Neuron (in vitro differentiated cells): ENCODE measurements at regions not wholly inside any gene's neighbourhood (a gene's known extent, or its start where the extent isn't known, plus 50 kb on each side); places are given as distances from the start of the nearest gene placed in this dataset.

ENCODE experiments used
- H2AFZ ChIP-seq: one replicate; pipeline ENCODE4 v1.6.1; 2013; ENCODE audit warnings: low read depth, mild to moderate bottlenecking, inconsistent platforms, low read length, moderate library complexity
- H3K27me3 ChIP-seq: one replicate; pipeline ENCODE4 v1.6.1; 2013; ENCODE audit warnings: low read length; ENCODE audit not compliant: insufficient read depth
- H3K36me3 ChIP-seq: one replicate; pipeline ENCODE4 v1.6.1; 2013; ENCODE audit warnings: low read length; ENCODE audit not compliant: insufficient read depth
- H3K4me1 ChIP-seq: one replicate; pipeline ENCODE4 v1.6.1; 2013; ENCODE audit warnings: low read length; ENCODE audit not compliant: insufficient read depth
- H3K4me3 ChIP-seq: 2 replicates; pipeline ENCODE4 v1.5.1; 2013; ENCODE audit warnings: mild to moderate bottlenecking, low read length, moderate library complexity
- H3K9me3 ChIP-seq: one replicate; pipeline ENCODE4 v1.6.1; 2013; ENCODE audit warnings: low read length

DNA sequence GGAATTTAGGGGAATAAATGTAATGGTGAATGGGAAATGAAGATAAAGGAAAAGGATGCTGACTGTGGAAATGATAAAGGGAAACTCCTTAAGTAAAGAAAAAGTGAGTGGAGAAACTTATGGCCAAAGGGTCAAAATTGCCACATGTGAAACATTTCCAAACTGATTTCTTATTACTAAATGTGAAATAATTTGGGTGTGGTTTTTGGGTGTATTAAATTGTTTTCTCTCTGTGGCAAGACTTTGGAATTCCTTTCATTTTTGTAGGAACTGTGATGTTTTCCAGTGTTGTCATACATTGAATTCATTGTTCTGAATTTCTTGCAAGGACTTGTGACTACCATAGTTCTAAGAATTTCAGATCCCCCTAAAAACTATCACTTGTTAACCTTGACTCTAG lies 1891.5 kb upstream of the SEL1L start:
- H3K4me3 ChIP-seq: no peak overlapping the region
- H2AFZ ChIP-seq: no peak overlapping the region
- H3K36me3 ChIP-seq: no peaks in the 10 kb centered on the region
- no peaks in the 10 kb centered on the region for H3K9me3 ChIP-seq
- H3K4me1 ChIP-seq: peaks cover 16% of the 10 kb centered on the region
- no peaks in the 10 kb centered on the region for H3K27me3 ChIP-seq

DNA sequence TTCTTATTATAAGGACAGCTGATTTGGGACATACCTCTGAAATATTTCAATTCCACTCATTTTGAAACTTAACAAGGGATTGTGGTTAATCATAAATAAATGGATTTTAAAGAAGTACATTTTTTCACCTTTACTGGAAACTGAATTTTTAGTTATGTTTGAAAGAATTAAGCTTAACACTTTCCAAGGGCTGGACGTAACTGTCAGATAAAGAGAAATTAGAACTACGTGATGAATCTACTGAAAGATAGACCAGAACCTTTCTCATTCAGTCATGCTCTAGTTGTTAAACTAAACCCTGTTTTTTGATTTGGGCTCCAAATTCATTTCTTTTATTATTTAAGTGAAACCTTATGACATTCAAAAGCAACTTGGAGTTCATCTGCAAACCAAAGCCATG lies 1892.1 kb upstream of the SEL1L start:
- no peaks in the 10 kb centered on the region for H3K36me3 ChIP-seq
- no peaks in the 10 kb centered on the region for H3K27me3 ChIP-seq
- H3K4me3 ChIP-seq: no peak overlapping the region
- peaks cover 16% of the 10 kb centered on the region for H3K4me1 ChIP-seq
- H2AFZ ChIP-seq: no peak overlapping the region
- H3K9me3 ChIP-seq: no peaks in the 10 kb centered on the region

DNA sequence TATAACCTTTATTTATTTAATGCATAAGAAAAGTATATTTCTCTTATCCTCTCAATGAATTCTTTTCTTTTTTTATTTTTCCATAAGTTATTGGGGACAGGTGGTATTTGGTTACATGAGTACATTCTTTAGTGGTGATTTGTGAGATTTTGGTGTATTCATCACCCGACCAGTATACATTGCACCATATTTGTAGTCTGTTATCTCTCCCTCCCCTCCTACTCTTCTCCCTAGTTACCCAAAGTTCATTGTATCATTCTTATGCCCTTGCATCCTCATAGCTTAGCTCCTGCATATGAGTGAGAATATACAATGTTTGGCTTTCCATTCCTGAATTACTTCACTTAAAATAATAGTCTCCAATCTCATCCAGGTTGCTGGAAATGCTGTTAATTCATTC lies 1900.0 kb upstream of the SEL1L start:
- Histone ChIP-seq H3K27me3 (no peaks in the 10 kb centered on the region), H3K36me3 (no peaks in the 10 kb centered on the region), H3K9me3 (no peaks in the 10 kb centered on the region), H2AFZ (no peak overlapping the region), H3K4me3 (no peak overlapping the region), H3K4me1 (no peaks in the 10 kb centered on the region)

DNA sequence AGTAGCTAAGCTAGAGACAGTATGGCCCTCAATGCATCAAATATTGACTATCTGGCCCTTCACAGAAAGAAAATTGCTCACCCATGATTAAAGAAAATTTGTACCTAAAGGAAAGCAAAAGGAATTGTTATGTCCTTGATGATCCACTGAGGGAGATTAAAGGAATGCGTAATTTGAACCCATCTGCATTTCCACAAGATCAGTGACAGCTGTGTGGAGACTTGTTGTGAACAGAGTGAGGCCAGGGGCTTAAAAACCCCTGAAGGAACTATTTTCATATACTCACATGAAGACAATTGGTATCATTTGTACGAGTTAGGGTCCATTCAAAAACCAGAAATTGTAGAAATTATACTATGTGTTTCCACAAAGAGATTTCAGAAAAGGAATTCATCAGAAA lies 1908.1 kb upstream of the SEL1L start:
- Histone ChIP-seq H3K4me1 (no peaks in the 10 kb centered on the region), H3K4me3 (no peak overlapping the region), H3K36me3 (no peaks in the 10 kb centered on the region), H3K27me3 (no peaks in the 10 kb centered on the region), H3K9me3 (no peaks in the 10 kb centered on the region), H2AFZ (no peak overlapping the region)

DNA sequence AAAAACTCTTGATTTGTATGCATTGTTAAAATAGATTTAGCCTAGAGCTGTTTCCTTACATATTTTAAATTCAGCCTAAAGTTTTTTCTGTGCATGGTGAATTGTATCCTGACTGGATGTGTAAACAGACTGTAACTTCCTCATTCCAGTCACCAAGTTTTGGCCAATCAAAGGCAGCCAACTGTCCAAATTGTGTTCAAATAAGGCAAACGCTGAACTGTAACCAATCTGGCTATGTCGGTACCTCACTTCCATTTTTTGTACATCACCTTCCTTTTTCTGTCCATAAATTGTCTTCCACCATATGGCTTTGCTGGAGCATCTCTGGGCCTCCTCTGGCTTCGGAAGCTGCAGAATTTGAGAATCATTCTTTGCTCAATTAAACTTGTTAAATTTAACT lies 1921.9 kb upstream of the SEL1L start:
- Histone ChIP-seq H3K36me3 (no peaks in the 10 kb centered on the region), H2AFZ (no peak overlapping the region), H3K4me3 (no peak overlapping the region), H3K4me1 (no peaks in the 10 kb centered on the region), H3K9me3 (peaks cover 4% of the 10 kb centered on the region), H3K27me3 (no peaks in the 10 kb centered on the region)

DNA sequence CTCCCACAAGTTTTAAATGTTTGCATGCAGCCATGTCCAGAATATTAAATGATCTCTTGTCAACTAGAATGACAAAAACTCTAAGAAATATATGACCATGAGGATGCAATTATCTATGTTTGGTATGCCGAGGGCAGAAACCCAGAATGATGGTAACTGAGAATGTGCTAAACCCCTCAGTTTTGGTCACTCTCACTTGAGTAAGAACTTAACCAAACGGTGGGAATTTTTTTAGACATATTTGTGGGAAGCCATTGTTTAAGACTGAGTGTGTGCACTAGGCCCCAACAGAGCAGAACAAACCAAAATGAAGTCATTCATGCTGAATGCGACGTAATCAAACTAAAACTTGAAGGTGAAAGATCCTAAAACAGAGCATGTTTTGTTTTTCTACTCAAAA lies 1927.9 kb upstream of the SEL1L start:
- Histone ChIP-seq H3K27me3 (no peaks in the 10 kb centered on the region), H3K4me1 (no peaks in the 10 kb centered on the region), H3K36me3 (no peaks in the 10 kb centered on the region), H2AFZ (no peak overlapping the region), H3K9me3 (peaks cover 4% of the 10 kb centered on the region), H3K4me3 (no peak overlapping the region)

DNA sequence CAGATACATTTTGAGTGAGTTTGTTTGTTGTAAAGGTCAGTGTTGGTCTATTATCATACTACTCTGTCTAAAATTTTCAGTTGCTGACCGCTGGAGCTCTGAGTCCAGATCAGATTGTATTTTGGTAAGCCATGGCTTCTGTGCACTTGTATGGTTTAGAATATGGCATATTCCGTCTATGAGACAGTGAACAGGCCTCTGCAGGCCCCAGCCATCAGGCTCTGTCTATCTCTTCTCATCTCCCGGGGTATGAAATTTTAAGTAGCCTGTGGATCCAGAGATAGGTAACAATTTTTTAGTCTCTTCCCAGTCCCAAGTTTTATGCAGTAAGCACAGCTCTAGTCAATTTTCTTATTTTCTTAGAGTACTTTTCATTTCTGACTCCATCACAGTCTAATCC lies 1929.1 kb upstream of the SEL1L start:
- Histone ChIP-seq H3K27me3 (no peaks in the 10 kb centered on the region), H3K36me3 (no peaks in the 10 kb centered on the region), H2AFZ (no peak overlapping the region), H3K4me3 (no peak overlapping the region), H3K4me1 (no peaks in the 10 kb centered on the region), H3K9me3 (peaks cover 4% of the 10 kb centered on the region)

DNA sequence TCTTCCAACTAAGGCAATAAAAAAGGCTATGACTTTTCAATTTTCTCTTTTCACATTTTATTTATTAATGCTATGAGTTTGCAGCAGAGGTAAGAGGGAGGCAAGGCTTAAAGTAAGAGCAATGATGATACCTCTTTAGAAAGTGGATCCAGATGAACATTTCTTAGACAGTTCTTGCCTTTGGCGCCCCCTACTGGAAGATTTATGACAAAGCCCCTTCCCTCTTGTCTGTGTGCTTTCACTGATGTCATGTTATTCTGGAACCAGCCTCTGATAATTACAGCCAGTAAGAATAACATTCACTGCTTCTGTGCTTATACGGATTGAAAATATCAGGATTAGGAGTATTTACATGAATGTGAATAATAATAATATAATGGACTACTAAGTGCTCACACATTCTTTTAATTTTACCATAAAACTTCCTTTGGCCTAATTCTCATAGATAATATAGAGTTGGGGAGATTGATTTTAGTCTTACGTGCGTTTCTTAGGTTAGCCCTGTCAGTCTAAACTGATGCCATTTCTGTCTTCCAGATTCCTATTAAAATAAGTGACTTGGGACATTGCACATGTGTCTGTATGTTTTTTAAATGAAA lies 1929.9 kb upstream of the SEL1L start:
- H3K9me3 ChIP-seq: peaks cover 4% of the 10 kb centered on the region
- no peaks in the 10 kb centered on the region for H3K36me3 ChIP-seq
- H3K4me3 ChIP-seq: no peak overlapping the region
- H3K4me1 ChIP-seq: no peaks in the 10 kb centered on the region
- no peak overlapping the region for H2AFZ ChIP-seq
- H3K27me3 ChIP-seq: no peaks in the 10 kb centered on the region

DNA sequence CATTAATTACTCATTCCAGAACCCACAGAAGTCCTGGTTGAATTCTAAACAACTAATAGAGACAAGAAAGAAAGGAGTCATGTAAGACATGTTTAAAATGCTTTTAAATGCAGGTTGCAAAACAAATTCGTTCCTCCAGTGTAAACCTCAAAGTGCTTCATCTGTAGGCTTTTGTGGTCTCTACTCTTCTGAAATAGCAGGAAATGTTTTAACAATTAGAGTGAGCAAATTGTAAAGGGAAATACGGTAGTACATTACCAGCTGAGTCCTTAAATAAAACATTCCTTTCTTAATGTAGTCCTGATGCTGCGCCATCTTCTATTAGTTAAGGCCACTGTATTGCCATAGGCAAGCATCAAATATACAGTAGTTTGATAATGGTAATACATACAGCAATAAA lies 1934.2 kb upstream of the SEL1L start:
- Histone ChIP-seq H3K4me1 (no peaks in the 10 kb centered on the region), H3K9me3 (no peaks in the 10 kb centered on the region), H3K27me3 (no peaks in the 10 kb centered on the region), H3K4me3 (no peak overlapping the region), H3K36me3 (no peaks in the 10 kb centered on the region), H2AFZ (no peak overlapping the region)

DNA sequence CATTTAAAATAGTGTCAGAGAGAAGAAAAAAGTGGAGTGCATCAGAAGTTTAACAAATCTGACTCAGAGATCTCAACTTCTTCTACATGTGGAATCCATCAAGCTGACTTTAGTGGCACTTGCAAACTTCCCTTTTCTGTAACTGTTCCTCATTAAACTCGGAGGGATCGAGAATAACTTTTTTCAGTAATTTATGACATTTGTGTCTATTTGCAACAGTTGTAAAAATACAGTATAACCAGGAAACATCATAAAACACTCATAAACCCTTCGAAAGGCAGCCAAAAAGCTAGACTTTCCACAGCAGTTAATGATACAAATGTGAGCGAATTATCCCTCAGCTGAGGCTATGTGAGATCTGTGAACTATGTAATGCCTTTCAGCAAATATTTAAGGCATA lies 1936.8 kb upstream of the SEL1L start:
- no peak overlapping the region for H3K4me3 ChIP-seq
- H2AFZ ChIP-seq: no peak overlapping the region
- H3K27me3 ChIP-seq: no peaks in the 10 kb centered on the region
- no peaks in the 10 kb centered on the region for H3K36me3 ChIP-seq
- no peaks in the 10 kb centered on the region for H3K4me1 ChIP-seq
- no peaks in the 10 kb centered on the region for H3K9me3 ChIP-seq

DNA sequence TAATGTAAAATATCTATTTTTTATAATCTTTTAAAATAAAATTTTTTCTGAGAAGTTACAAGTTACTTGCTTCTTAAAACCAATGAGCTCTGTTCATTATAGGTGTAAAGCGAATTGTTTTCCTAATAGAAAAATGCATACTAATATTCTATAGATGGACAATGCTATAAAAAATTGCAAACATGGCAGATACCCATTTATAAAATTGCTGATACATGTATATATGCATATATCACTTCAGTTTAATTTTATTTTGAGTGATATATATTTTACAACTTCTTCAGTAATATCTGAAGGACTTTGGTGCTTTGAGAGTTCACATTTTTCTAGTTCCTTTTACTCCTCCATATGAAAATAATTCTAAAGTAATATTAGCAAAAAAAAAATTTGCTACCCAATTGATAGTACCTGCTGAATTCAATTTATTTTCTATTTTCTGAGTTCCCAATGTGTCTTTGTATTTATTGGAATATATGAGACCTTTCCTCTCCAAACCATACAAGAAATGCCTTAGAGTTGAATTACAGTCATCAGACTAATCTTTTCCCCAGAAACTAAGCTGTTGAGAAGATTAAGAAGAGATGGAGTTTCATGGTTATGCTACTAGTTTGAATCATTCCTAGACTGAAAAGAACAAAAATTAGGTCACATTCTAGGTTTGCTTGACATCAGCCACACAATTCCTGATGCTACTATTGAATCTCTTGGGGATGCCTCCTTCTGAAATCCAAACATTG lies 1937.5 kb upstream of the SEL1L start:
- Histone ChIP-seq H3K27me3 (no peaks in the 10 kb centered on the region), H3K9me3 (no peaks in the 10 kb centered on the region), H3K4me1 (no peaks in the 10 kb centered on the region), H3K4me3 (no peak overlapping the region), H3K36me3 (no peaks in the 10 kb centered on the region), H2AFZ (no peak overlapping the region)

DNA sequence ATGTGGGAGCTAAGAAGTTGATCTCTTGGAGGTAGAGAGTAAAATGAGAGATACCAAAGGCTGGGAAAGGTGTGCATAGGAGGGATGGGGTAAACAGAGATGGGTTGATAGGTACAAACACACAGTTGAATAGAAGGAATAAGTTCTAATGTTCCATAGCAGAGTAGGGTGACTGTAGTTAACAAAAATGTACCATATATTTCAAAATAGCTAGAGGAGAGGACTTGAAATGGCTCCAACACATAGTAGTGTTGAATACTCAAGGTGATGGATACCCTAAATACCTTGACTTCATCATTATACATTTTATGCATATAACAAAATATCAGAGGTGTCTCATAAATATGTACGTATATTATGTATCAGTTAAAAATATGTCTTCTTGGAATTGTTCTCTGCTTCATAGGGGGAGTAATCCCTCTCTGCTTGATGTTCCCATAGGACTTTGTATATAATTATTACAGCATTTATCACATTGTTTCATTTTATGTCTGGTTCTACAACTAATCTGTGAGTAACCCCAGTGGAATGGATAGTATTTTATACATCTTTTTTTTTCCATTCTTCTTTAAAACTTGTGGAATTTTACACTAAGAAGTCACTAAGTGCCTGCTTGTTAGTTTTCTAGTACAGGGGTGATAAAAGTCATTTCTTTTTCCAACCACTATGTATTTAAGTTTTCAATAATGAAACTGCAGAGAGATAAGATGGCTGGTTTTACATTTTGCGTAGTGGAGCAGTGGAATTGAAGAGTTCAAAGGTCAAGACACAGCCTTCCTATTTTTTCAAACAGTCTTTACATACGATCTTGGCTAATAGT lies 1940.0 kb upstream of the SEL1L start:
- Histone ChIP-seq H2AFZ (no peak overlapping the region), H3K36me3 (no peaks in the 10 kb centered on the region), H3K4me1 (no peaks in the 10 kb centered on the region), H3K4me3 (no peak overlapping the region), H3K9me3 (no peaks in the 10 kb centered on the region), H3K27me3 (no peaks in the 10 kb centered on the region)

DNA sequence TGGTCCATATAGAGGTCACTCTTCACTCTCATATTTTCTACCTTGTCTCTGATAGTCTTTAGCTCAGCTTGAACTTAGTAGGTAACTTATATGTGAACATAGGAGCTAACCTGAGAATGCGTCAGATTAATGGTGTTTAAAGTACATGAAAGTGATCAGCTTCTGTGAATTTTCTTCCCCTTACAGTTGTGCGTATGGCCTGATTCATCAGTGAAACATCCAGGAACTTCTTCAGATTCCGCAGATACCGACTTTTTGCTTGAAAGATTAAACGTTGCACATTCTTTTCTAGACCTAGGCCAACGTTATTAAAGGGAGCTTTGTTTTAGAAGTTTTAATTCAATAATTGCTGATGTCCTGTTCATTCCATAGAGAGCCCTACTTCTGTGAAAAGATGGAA lies 1945.1 kb upstream of the SEL1L start:
- no peaks in the 10 kb centered on the region for H3K27me3 ChIP-seq
- no peak overlapping the region for H2AFZ ChIP-seq
- H3K36me3 ChIP-seq: no peaks in the 10 kb centered on the region
- no peaks in the 10 kb centered on the region for H3K9me3 ChIP-seq
- H3K4me3 ChIP-seq: no peak overlapping the region
- no peaks in the 10 kb centered on the region for H3K4me1 ChIP-seq
